Activated T-cell treated with anti-CD3 and anti-CD28 coated beads for 1 hour (primary cell): ENCODE measurements at regions not wholly inside any gene's neighbourhood (a gene's known extent, or its start where the extent isn't known, plus 50 kb on each side); places are given as distances from the start of the nearest gene placed in this dataset.
"Not testable (repeated sequence)": the region's sequence is repeated elsewhere in the genome, so short reads cannot be mapped to it uniquely, and the experiment has no call there.

Experiments used
- DNase-seq: peaks from one replicate; pipeline ENCODE4 v3.0.0-alpha.2; 2020; ENCODE audit warnings: low read depth

- DNase-seq, result no peak
Measured at GRCh38 chr1:90824551-90824950, 107.4 kb upstream of the BARHL2 start.

GRCh38 chr1:90823686-90824085 is 106.6 kb upstream of the BARHL2 start:
- no peak for DNase-seq

GRCh38 chr1:90821788-90822359 is 104.8 kb upstream of the BARHL2 start:
- no peak for DNase-seq

- DNase-seq, result no peak
Measured at GRCh38 chr1:90821152-90821787, 104.2 kb upstream of the BARHL2 start.

GRCh38 chr1:90820745-90821144 is 103.6 kb upstream of the BARHL2 start:
- no peak for DNase-seq

- DNase-seq, result no peak
Measured at GRCh38 chr1:90817399-90817798, 100.3 kb upstream of the BARHL2 start.

- not testable (repeated sequence) for DNase-seq
Measured at GRCh38 chr1:90812237-90812636, 95.1 kb upstream of the BARHL2 start.

GRCh38 chr1:90811444-90811950 is 94.4 kb upstream of the BARHL2 start:
- DNase-seq, result not testable (repeated sequence)

- no peak for DNase-seq
Measured at GRCh38 chr1:90810681-90811080, 93.6 kb upstream of the BARHL2 start.

- DNase-seq, result no peak
Measured at GRCh38 chr1:90809996-90810395, 92.9 kb upstream of the BARHL2 start.

GRCh38 chr1:90809093-90809492 is 92.0 kb upstream of the BARHL2 start:
- DNase-seq, result no peak

GRCh38 chr1:90807329-90807728 is 90.2 kb upstream of the BARHL2 start:
- DNase-seq, result no peak

GRCh38 chr1:90802622-90803021 is 85.5 kb upstream of the BARHL2 start:
- DNase-seq, result no peak

- DNase-seq, result no peak
Measured at GRCh38 chr1:90800012-90800717, 83.1 kb upstream of the BARHL2 start.

GRCh38 chr1:90799326-90799725 is 82.2 kb upstream of the BARHL2 start:
- DNase-seq, result no peak

GRCh38 chr1:90798883-90799282 is 81.8 kb upstream of the BARHL2 start:
- DNase-seq, result no peak

GRCh38 chr1:90798344-90798743 is 81.2 kb upstream of the BARHL2 start:
- no peak for DNase-seq

GRCh38 chr1:90795431-90795830 is 78.3 kb upstream of the BARHL2 start:
- no peak for DNase-seq

GRCh38 chr1:90786709-90787108 is 69.6 kb upstream of the BARHL2 start:
- no peak for DNase-seq

- no peak for DNase-seq
Measured at GRCh38 chr1:90784186-90784847, 67.2 kb upstream of the BARHL2 start.

- no peak for DNase-seq
Measured at GRCh38 chr1:90783181-90783580, 66.1 kb upstream of the BARHL2 start.

- no peak for DNase-seq
Measured at GRCh38 chr1:90782046-90782445, 64.9 kb upstream of the BARHL2 start.

GRCh38 chr1:90781534-90781933 is 64.4 kb upstream of the BARHL2 start:
- no peak for DNase-seq
